Natural killer cell (primary cell): ENCODE measurements at regions not wholly inside any gene's neighbourhood (a gene's known extent, or its start where the extent isn't known, plus 50 kb on each side); places are given as distances from the start of the nearest gene placed in this dataset.

ENCODE experiments used
- ATAC-seq, 3 donors: fragments of 150-1000 bp in 2 of 3; fragments of 200-7000 bp in 1 of 3; cut with Tn5 transposase; 1 replicate in 1 of 3; 2 replicates in 2 of 3; pipeline ENCODE4 v1.10.0; 2021; ENCODE audit warnings: mild to moderate bottlenecking in 2 of 3, moderate library complexity in 2 of 3
- DNase-seq, 2 donors: peaks; one replicate each; pipeline versions ENCODE4 v3.0.0 to v3.0.0-alpha.2; 2013 to 2021; ENCODE audit warnings: mixed read lengths in 1 of 2
- H3K27ac ChIP-seq: one replicate; pipeline ENCODE4 v1.5.1; 2013; ENCODE audit warnings: mild to moderate bottlenecking, low read length
- H3K27me3 ChIP-seq: one replicate; pipeline ENCODE4 v1.6.1; 2013; ENCODE audit warnings: low read length; ENCODE audit not compliant: control insufficient read depth, insufficient read depth
- H3K36me3 ChIP-seq: one replicate; pipeline ENCODE4 v1.6.1; 2013; ENCODE audit warnings: low read length; ENCODE audit not compliant: control insufficient read depth, insufficient read depth
- H3K4me1 ChIP-seq: one replicate; pipeline ENCODE4 v1.6.1; 2013; ENCODE audit warnings: low read length; ENCODE audit not compliant: control insufficient read depth, insufficient read depth
- H3K4me3 ChIP-seq: one replicate; pipeline ENCODE4 v1.5.1; 2013; ENCODE audit warnings: low read length
- H3K9me3 ChIP-seq: one replicate; pipeline ENCODE4 v1.6.1; 2013; ENCODE audit warnings: low read length; ENCODE audit not compliant: control insufficient read depth, insufficient read depth
- H3K27ac Mint-ChIP-seq, 2 donors: one replicate each; pipeline ENCODE4 v1.8.0; 2022; ENCODE audit warnings: mild to moderate bottlenecking in 2 of 2, mixed read lengths in 2 of 2, moderate library complexity in 1 of 2
- H3K27me3 Mint-ChIP-seq, 2 donors: one replicate each; pipeline ENCODE4 v1.8.0; 2022; ENCODE audit warnings: low read depth in 2 of 2, mixed read lengths in 2 of 2
- H3K36me3 Mint-ChIP-seq: one replicate; pipeline ENCODE4 v1.8.0; 2022; ENCODE audit warnings: mixed read lengths
- H3K4me1 Mint-ChIP-seq, 2 donors: one replicate each; pipeline ENCODE4 v1.8.0; 2022; ENCODE audit warnings: mixed read lengths in 2 of 2
- H3K4me3 Mint-ChIP-seq: one replicate; pipeline ENCODE4 v1.8.0; 2022; ENCODE audit warnings: mild to moderate bottlenecking, moderate library complexity, mixed read lengths
- H3K9me3 Mint-ChIP-seq, 2 donors: one replicate each; pipeline ENCODE4 v1.8.0; 2022; ENCODE audit warnings: mixed read lengths in 2 of 2
- CTCF ChIP-seq: fragments of 200-600 bp; IDR thresholded peaks from one replicate; pipeline ENCODE4 v1.8.0; 2022; ENCODE audit warnings: antibody characterized with exemption
- WGBS: methylation state at CpG from one replicate; pipeline ENCODE4 v1.1.7; 2013; ENCODE audit warnings: missing lambda C conversion rate; ENCODE audit not compliant: insufficient coverage; 5-methylcytosine and 5-hydroxymethylcytosine counted together
- intact Hi-C: fragments of 100-400 bp; cut with micrococcal nuclease; formaldehyde crosslinking; loops from one replicate; pipeline ENCODE4 v1.14.2; 2022

DNA sequence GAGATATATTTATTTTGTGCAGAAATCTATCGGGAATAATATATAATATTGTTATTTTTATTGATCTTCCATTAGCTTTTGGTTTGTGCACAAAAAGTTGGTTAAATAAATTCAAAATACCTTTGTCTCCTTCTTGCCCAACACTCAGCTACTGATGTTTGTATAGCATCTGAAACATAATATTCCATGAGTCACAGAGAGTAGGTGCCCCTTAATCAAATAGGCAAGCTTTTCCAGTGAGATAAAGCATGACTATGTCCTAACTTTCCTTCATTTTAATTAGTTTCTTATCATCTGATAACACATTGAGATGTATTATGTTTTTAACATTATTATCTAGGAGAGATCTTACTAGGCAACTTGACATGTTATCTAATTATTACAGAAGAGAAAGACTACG lies 432.2 kb downstream of the KIF20B start:
- Histone ChIP-seq H3K4me1 (no peaks in the 10 kb centered on the region), H3K4me3 (no peak overlapping the region), H3K27ac (no peak overlapping the region), H3K36me3 (no peaks in the 10 kb centered on the region), H3K9me3 (peaks cover 26% of the 10 kb centered on the region), H3K27me3 (no peaks in the 10 kb centered on the region)
- intact Hi-C loops: no loop called here
- no peak for TF ChIP-seq CTCF
- Mint-ChIP-seq H3K4me3 (no peak overlapping the region), H3K4me1 (no peaks in the 10 kb centered on the region), H3K36me3 (peaks cover 12% of the 10 kb centered on the region), H3K27ac (no peak overlapping the region), H3K27me3 (no peaks in the 10 kb centered on the region), H3K9me3 (peaks cover 14 to 18% of the 10 kb centered on the region in 2 donors)
- no CpG with 5 or more reads among the region's 2 CpGs for WGBS
- ATAC-seq: no peak
- DNase-seq: no peak

- Histone ChIP-seq H3K4me3 (no peak overlapping the region), H3K36me3 (no peaks in the 10 kb centered on the region), H3K9me3 (peaks cover 29% of the 10 kb centered on the region), H3K4me1 (no peaks in the 10 kb centered on the region), H3K27ac (no peak overlapping the region), H3K27me3 (no peaks in the 10 kb centered on the region)
- Mint-ChIP-seq H3K36me3 (peaks cover 12% of the 10 kb centered on the region), H3K4me3 (no peak overlapping the region), H3K9me3 (peaks cover 10 to 13% of the 10 kb centered on the region in 2 donors), H3K4me1 (no peaks in the 10 kb centered on the region), H3K27ac (no peak overlapping the region), H3K27me3 (no peaks in the 10 kb centered on the region)
- WGBS: 83% methylated on average over 7 of the region's 8 CpGs
- no peak for TF ChIP-seq CTCF
- ATAC-seq (no peak), DNase-seq (peak in 1 of 2 donors; percentile 17)
- intact Hi-C loops: no loop called here
These were observed 435.4 kb downstream of the KIF20B start for GRCh38 chr10:90136731-90137316.

GRCh38 chr10:90138844-90139243 lies 437.5 kb downstream of the KIF20B start:
- peaks cover 12 to 16% of the 10 kb centered on the region in 2 donors for H3K9me3 Mint-ChIP-seq
- no peak for TF ChIP-seq CTCF
- ATAC-seq: no peak
- H3K4me3 Mint-ChIP-seq: no peak overlapping the region
- intact Hi-C loops: no loop called here
- Histone ChIP-seq H3K4me1 (no peaks in the 10 kb centered on the region), H3K27ac (no peak overlapping the region), H3K27me3 (no peaks in the 10 kb centered on the region), H3K9me3 (peaks cover 29% of the 10 kb centered on the region), H3K4me3 (no peak overlapping the region), H3K36me3 (no peaks in the 10 kb centered on the region)
- H3K27me3 Mint-ChIP-seq: no peaks in the 10 kb centered on the region
- peaks cover 12% of the 10 kb centered on the region for H3K36me3 Mint-ChIP-seq
- no peaks in the 10 kb centered on the region for H3K4me1 Mint-ChIP-seq
- DNase-seq: peak in 1 of 2 donors; percentile 5
- 86% methylated on average over 4 of the region's 4 CpGs for WGBS
- H3K27ac Mint-ChIP-seq: no peak overlapping the region

GRCh38 chr10:90141791-90142190 lies 440.4 kb downstream of the KIF20B start:
- H3K9me3 ChIP-seq: peaks cover 15% of the 10 kb centered on the region
- H3K27me3 ChIP-seq: no peaks in the 10 kb centered on the region
- no peak for ATAC-seq
- no peaks in the 10 kb centered on the region for H3K36me3 ChIP-seq
- H3K4me1 ChIP-seq: no peaks in the 10 kb centered on the region
- peaks cover 7 to 10% of the 10 kb centered on the region in 2 donors for H3K9me3 Mint-ChIP-seq
- H3K27ac Mint-ChIP-seq: no peak overlapping the region
- H3K27me3 Mint-ChIP-seq: no peaks in the 10 kb centered on the region
- no peak overlapping the region for H3K4me3 Mint-ChIP-seq
- no peaks in the 10 kb centered on the region for H3K36me3 Mint-ChIP-seq
- no peak for DNase-seq
- TF ChIP-seq CTCF: no peak
- H3K27ac ChIP-seq: no peak overlapping the region
- no peak overlapping the region for H3K4me3 ChIP-seq
- 78% methylated on average over 1 of the region's 1 CpG for WGBS
- no peaks in the 10 kb centered on the region for H3K4me1 Mint-ChIP-seq
- intact Hi-C loops: no loop called here
